IPS-18c (cell line): ENCODE measurements at regions not wholly inside any gene's neighbourhood (a gene's known extent, or its start where the extent isn't known, plus 50 kb on each side); places are given as distances from the start of the nearest gene placed in this dataset.

Experiments used
- H3K4me3 ChIP-seq: 2 replicates; pipeline ENCODE4 v1.7.0; 2013; ENCODE audit warnings: low read depth, mild to moderate bottlenecking, low read length, moderate library complexity; ENCODE audit not compliant: insufficient read depth
- H3K9me3 ChIP-seq: one replicate; pipeline ENCODE4 v1.6.1; 2013; ENCODE audit warnings: mild to moderate bottlenecking, low read length, moderate library complexity; ENCODE audit not compliant: control insufficient read depth, insufficient read depth

DNA sequence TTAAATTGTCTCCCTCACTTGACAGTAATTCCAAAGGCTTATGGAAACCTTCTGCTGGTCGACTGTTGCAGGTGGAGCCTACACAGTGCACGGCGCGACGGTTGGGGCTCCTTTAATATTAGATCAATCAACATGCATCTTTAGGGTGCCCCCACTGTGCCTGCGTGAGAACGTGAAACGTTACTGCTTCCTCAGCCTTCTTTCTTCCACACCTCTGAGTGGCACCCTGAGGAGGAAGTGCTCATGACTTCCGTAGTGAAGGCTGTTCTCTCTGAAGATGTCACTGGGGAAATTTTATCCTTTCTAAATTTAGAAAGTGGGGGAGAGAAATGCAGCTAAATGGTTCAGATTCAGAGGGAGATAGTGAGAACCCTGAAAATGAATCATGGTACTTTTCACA lies 184.0 kb upstream of the ZFP42 start:
- no peaks in the 10 kb centered on the region for H3K9me3 ChIP-seq
- H3K4me3 ChIP-seq: no peak overlapping the region

GRCh38 chr4:187814737-187815465 lies 180.7 kb upstream of the ZFP42 start:
- Histone ChIP-seq H3K9me3 (no peaks in the 10 kb centered on the region), H3K4me3 (no peak overlapping the region)

GRCh38 chr4:187826725-187827124 lies 168.8 kb upstream of the ZFP42 start:
- no peak overlapping the region; the same call in 1 of the 2 replicates for H3K4me3 ChIP-seq
- no peaks in the 10 kb centered on the region for H3K9me3 ChIP-seq

GRCh38 chr4:187827631-187828030 lies 167.9 kb upstream of the ZFP42 start:
- Histone ChIP-seq H3K9me3 (no peaks in the 10 kb centered on the region), H3K4me3 (no peak overlapping the region)

- Histone ChIP-seq H3K9me3 (no peaks in the 10 kb centered on the region), H3K4me3 (no peak overlapping the region)
Measured at GRCh38 chr4:187839765-187840164, 155.8 kb upstream of the ZFP42 start.

GRCh38 chr4:187840814-187841213 lies 154.8 kb upstream of the ZFP42 start:
- no peak overlapping the region for H3K4me3 ChIP-seq

GRCh38 chr4:187849556-187850225 lies 145.9 kb upstream of the ZFP42 start:
- H3K9me3 ChIP-seq: no peaks in the 10 kb centered on the region
- H3K4me3 ChIP-seq: no peak overlapping the region

More at GRCh38 chr4:187840814-187841213, 154.8 kb upstream of the ZFP42 start:
- H3K9me3 ChIP-seq: no peaks in the 10 kb centered on the region

- H3K4me3 ChIP-seq: no peak overlapping the region
- H3K9me3 ChIP-seq: peaks cover 4% of the 10 kb centered on the region
Measured at GRCh38 chr4:187865914-187866313, 129.7 kb upstream of the ZFP42 start.

DNA sequence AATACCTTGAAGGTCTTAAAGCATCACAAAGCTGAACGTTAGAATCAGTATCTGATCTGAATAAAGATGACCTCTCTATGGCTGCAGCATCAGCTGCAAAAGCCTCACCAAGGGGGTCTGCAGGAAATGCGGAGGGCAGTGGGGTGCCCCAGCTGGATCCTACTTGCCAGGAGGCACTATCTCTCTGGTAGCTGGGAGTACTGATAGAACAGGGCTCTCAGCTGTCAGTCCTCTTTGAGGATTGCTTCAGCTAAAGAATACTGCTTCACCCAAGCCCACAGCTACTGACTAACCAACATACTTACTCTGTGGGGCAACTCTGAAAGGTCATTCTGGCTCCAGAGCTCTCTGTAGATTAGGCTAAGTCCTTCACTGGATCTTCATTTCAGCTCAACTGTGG lies 112.5 kb upstream of the ZFP42 start:
- Histone ChIP-seq H3K4me3 (no peak overlapping the region), H3K9me3 (no peaks in the 10 kb centered on the region)

DNA sequence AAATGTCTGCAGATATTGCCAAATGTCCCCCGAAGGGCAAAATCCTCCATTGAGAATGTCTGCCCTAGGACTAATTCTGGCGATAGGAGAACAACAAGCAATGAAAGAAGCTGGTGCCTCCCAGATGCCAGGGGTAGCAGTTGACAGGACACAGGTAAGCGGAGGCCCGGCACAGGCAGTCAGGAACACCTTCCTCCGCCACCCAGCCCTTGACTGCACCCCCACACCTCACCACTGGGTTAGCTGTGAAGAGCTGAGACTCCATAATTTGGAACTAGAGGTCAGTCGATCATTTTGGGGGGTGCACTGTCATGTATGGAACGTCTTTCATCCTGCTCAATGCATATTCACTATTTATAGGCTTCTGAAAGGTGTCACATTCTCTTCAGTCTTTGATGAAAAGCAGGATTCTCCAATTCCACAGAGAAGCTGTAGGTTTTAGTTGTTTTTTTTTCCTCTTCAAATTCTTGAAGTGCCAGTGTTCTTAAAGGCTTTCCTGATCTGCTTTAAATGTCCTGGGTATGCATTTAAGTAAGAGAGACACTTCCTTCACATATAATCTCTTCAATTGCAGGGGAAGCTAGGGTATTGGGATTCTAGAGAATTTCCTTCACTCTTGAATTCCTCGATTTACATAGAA lies 111.6 kb upstream of the ZFP42 start:
- H3K4me3 ChIP-seq: no peak overlapping the region
- no peaks in the 10 kb centered on the region for H3K9me3 ChIP-seq

GRCh38 chr4:187887906-187888305 lies 107.7 kb upstream of the ZFP42 start:
- Histone ChIP-seq H3K9me3 (no peaks in the 10 kb centered on the region), H3K4me3 (no peak overlapping the region)

DNA sequence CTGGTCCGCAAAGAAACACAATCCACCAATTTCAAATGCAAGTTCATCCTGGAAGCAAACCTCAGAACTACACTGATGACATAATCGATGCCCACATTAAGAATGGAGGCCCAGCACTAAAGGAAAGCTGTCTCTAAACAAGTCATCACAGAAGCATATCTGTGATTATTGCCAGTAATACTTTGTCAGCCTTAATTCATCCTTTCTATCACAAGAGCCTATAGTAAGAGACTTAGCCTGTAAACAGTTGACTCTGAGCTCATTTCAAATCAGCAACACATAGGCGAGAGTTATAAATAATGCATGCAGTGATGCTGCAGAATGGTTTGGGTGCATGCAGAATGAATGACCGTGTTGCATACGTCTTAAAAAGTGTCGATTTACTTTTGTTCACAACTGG lies 105.9 kb upstream of the ZFP42 start:
- no peak overlapping the region for H3K4me3 ChIP-seq
- no peaks in the 10 kb centered on the region for H3K9me3 ChIP-seq

DNA sequence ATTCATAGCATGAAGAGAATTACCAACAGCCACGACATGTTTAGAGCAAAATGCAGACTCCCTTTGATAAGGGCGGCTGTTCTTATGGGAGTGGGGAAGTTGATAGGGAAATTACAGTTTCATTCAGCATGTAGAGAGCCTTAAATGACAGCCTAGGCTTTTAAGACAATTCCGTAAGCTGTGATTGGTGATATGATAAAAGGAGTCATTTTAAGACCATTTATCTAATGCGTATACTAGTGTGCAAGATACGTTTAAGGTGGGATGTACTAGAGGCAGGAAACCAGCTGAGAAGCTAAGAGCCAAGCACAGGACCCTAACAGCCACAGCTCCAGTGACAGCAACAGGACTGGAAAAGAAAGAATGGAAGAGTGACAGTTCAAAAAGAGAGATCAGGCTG lies 102.2 kb upstream of the ZFP42 start:
- H3K4me3 ChIP-seq: no peak overlapping the region
- H3K9me3 ChIP-seq: no peaks in the 10 kb centered on the region

GRCh38 chr4:187903106-187903505 lies 92.5 kb upstream of the ZFP42 start:
- H3K9me3 ChIP-seq: no peaks in the 10 kb centered on the region
- H3K4me3 ChIP-seq: no peak overlapping the region

DNA sequence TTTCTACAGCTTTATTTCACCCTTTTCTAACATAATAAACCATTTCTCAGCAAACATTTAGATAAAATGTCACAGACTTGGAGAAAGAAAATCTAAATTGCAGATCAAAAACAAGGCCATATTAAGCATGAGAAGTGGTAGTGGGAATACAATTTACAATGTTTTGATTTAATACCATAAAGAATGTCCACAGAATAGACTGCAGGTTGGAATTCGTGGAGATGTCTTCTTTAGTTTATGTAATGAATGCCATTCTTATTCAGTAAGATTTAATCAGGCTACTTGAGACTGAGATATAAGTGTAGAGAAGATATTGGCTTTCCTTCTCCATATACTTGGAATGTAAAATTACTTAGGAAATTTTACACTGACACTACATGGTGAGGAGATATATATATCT lies 91.9 kb upstream of the ZFP42 start:
- H3K4me3 ChIP-seq: no peak overlapping the region
- no peaks in the 10 kb centered on the region for H3K9me3 ChIP-seq

DNA sequence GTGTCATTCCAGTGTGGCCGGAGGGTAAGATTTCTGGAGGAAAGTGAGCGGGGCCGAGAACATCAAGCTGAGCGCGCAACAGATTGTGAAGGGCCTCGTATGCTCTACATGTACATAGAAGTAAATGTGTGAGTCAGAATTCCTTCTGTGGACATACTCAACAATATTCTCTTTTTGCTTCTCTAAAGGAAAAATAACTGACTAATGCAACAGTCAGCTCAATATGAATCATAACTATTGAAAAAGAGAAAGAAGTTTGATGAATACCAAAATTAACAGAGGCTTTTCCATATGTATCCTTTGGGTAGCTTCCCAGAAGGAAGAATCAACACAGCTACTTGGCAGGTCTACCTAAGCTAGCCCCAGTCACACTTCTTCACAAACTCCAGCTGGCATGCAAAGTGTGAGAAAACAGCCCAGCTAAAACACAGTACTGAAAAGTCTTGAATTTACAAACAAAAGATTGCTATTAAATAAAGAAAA lies 87.5 kb upstream of the ZFP42 start:
- Histone ChIP-seq H3K4me3 (no peak overlapping the region), H3K9me3 (no peaks in the 10 kb centered on the region)

DNA sequence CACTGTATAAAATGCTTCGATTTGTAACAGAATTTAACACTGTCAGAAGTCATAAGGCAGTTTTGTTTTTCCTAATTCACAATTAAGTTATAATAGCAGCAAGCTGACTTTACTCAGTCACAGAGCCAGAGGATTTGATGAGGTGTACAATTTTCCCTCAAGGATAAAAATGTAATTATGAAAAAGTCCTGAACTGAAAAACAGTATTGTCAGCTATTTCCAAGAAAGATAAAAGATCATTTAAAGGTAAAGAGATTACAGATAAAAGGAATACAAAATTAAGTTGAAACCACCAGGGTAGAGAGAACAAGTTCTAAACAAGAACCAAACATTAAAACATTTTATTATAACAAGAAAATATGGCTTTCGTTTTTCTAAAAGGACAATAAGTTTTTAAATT lies 86.8 kb upstream of the ZFP42 start:
- no peaks in the 10 kb centered on the region for H3K9me3 ChIP-seq
- H3K4me3 ChIP-seq: no peak overlapping the region

GRCh38 chr4:187910741-187911140 lies 84.8 kb upstream of the ZFP42 start:
- Histone ChIP-seq H3K9me3 (no peaks in the 10 kb centered on the region), H3K4me3 (no peak overlapping the region)
